GM19328 (cell line): ENCODE measurements at regions not wholly inside any gene's neighbourhood (a gene's known extent, or its start where the extent isn't known, plus 50 kb on each side); places are given as distances from the start of the nearest gene placed in this dataset.

Source experiments
- ATAC-seq: cut with Tn5 transposase; IDR thresholded peaks from one replicate; pipeline ENCODE4 v1.9.1; 2021; ENCODE audit warnings: mild to moderate bottlenecking, moderate library complexity; ENCODE audit not compliant: unreplicated experiment

DNA sequence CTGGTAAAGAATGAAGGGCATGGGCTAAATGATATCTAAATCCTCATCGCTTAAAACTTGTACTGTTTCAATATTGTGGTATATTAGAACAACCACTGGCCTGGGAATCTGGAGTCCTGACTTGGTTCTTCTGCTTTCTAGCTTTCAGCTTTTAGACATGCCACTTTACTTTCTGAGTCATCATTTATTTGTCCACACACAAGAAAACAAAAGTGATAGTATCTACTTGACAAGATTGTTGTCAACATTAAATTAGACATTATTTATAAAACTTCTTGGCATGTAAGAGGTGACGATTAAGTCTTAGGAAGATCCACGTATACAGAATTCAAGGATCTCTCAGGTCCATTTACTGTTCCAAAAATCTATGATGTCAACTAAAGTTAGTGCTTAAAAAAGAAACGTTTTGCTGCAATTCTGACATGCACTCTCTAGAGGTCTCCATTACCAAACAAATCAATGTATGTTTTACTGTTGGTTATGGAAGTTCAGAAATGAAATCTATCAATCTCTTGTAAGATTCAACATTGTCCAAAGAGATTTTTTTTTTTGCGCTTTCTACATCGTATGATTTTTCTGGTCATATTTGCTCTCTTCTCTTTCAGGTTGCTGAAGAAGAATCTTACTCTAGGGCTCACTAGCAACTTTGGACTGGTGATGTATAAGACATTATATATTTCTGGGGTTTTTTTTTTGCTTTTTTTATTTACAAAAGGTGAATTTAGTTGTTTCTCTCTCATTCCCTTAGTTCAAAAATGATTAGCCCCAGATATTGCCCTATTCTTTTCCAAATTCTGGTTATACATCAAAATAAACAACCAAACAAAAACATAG lies 53.6 kb upstream of the DYNC1I1 start:
- ATAC-seq: no peak

- no peak for ATAC-seq
These were observed 55.8 kb upstream of the DYNC1I1 start for GRCh38 chr7:95716357-95717122.

DNA sequence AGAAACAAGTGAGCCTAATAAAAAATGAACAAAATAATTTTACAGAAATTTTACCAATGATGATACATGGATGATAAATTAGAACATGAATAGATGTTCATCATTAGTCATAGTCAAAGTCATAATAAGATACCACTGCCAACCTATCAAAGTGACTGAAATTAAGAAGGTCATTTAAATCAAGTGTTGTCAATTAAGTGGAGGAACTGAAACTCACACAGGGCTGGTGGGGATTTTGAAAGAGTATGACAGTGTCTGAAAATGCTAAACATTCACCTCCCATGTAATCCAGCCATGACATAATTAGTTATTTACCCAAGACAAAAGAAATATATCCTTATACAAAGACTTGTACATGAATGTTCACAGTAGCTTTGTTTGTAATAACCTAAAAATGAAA lies 57.1 kb upstream of the DYNC1I1 start:
- ATAC-seq: peak; percentile 62

DNA sequence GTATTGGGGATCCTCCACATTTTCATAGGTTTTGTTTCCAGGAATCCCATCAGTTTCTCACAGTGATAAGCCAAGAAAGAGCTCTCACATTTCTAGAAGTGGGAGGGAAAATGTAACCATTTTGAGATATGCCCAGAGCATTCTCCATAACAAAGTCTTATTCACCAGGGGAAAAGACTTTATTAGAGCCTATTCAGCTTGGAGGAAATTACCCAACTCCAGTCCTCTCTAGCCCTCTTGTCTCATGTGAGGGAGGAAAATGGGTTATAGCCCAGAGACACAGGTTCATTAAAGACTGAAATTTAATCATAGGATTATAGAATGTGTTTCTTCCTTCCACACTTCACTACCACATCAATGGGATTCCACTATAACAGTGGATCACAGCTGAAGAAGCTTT lies 61.6 kb upstream of the DYNC1I1 start:
- no peak for ATAC-seq

- ATAC-seq: no peak
These were observed 71.4 kb upstream of the DYNC1I1 start for GRCh38 chr7:95700917-95701316.

GRCh38 chr7:95694334-95694733 lies 78.0 kb upstream of the DYNC1I1 start:
- ATAC-seq: no peak

DNA sequence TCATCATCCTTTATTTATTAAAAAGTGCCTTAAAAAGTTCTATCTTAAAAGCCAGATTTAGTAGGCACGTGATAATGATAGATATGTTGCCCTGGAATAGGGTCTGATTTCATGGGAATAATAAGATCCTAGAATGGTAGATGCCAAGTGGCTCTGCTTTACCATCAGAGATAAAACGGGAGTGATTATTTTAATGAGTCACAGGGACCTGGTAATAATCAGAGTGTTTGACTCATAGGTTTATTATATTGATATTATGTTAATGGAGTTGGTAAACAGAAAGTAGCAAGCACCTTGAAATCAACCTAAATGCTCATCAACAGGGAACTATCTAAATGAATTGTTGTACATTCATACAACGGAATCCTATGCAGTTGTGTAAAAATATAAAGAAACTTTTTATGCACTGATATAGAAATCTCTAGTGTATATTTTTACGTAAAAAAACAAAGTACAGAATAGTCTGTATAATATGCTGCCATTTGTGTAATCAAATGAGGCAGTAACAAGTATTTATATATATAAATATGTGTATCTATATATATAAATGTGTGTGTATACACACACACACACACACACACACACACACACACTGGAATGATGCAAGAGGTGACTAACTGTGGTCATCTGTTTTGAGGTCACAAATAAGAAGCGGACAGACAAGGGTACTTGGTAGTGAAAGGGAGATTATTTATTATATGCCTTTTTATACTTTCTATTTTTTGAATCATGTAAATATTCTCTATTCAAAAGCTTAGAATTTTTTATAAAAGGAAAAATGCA lies 78.6 kb upstream of the DYNC1I1 start:
- no peak for ATAC-seq

GRCh38 chr7:95691464-95691863 lies 80.9 kb upstream of the DYNC1I1 start:
- ATAC-seq: no peak

- peak; percentile 66 for ATAC-seq
These were observed 81.9 kb upstream of the DYNC1I1 start for GRCh38 chr7:95690367-95690947.

GRCh38 chr7:95688931-95689495 lies 83.3 kb upstream of the DYNC1I1 start:
- no peak for ATAC-seq

DNA sequence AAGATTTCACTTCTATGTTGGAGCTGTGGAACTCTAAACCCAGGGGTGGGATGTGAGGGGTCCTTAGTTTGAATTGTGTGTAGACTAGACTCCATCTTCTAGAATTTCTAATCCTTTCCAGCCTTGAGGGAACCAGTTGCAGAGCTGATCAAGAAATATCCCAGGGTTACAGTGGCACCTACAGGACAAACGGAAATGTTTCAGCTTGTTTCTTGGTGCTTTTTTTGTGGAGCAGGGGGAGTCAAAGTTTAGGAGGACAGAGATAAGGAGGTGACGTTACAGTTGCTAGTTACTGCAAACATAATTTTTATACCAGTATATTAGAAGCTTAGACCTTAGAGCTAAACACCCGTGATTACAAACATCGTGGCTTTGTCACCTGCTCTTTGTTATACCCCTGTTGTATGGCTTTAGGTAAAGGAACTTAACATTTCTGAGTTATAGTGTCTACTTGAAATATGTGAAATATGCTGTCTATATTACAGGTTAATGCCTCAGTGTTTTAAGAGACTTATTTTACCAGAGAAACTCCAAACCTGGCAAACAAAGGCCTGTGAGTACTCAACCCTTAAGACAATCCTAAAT lies 84.5 kb upstream of the DYNC1I1 start:
- ATAC-seq: no peak

- no peak for ATAC-seq
These were observed 86.2 kb upstream of the DYNC1I1 start for GRCh38 chr7:95686109-95686508.

DNA sequence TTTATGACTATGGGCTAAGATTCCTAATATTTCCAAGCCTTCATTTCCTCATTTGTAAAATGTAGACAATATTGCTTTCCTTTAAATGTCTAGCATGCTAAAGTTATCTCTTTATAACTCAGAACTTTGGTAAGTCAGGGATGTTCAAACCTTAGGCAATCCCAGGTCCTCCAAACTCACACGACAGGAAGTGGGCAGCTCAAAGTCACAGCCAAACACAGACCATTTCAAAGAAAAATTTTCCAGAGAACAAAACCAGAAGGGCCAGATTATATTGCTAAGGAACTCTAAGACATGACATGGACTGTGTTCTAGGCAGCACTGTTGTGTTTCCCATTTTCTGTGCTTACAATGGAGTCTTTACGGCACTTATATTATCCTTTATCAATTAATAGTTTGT lies 87.8 kb upstream of the DYNC1I1 start:
- no peak for ATAC-seq

DNA sequence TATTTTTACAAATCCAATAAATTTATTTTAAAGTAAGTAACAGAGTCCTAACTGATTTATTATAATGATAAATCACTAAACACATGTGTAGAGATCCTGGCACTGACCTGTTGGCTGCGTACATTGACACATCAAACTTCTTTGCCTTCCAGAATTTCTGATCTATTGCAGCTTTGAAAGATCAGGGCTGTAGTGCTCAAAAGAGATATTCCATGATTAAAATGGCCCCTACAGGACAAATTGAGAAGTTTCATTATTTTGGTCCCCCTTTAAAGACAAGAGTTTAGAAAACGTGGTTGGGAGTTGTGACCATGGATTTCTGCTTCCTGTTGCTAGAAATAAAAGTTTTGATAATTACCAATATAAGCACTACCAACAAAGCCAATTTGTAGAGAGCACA lies 87.7 kb upstream of the PDK4 start:
- ATAC-seq: no peak

GRCh38 chr7:95682913-95683312 lies 86.6 kb upstream of the PDK4 start:
- no peak for ATAC-seq

- no peak for ATAC-seq
These were observed 80.4 kb upstream of the PDK4 start for GRCh38 chr7:95676691-95677090.

- no peak for ATAC-seq
These were observed 79.3 kb upstream of the PDK4 start for GRCh38 chr7:95675632-95676031.

DNA sequence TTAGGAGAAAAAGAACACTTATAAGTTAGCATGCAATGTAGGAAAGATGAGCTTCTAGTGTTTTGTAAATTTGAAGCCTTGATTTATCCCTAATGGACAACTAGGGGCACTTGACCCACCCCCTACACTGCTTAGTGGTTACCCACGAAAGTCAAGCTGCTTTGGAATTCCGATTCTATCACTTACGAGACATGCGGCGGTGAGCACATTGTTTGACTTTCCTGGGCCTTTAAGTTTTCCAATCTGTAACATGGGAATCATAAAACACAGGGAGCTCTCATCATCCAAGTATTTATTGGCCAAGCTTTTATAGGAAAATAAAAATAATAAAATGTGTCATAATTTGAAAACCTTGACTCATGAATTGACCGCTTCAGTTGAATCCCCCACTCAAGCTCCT lies 78.7 kb upstream of the PDK4 start:
- ATAC-seq: no peak

GRCh38 chr7:95674101-95674500 lies 77.8 kb upstream of the PDK4 start:
- ATAC-seq: no peak

GRCh38 chr7:95672434-95672833 lies 76.1 kb upstream of the PDK4 start:
- no peak for ATAC-seq
